MG63 (cell line): ENCODE measurements at regions not wholly inside any gene's neighbourhood (a gene's known extent, or its start where the extent isn't known, plus 50 kb on each side); places are given as distances from the start of the nearest gene placed in this dataset.

Experiments
- DNase-seq: peaks from one replicate; pipeline ENCODE4 v3.0.0-alpha.2; 2020
- H3K27me3 ChIP-seq: fragments of 250-450 bp; sonication (Bioruptor Pico); 2 replicates; pipeline ENCODE4 v1.5.1; 2020; ENCODE audit warnings: mild to moderate bottlenecking, moderate library complexity
- H3K36me3 ChIP-seq: fragments of 250-450 bp; sonication (Bioruptor Pico); 2 replicates; pipeline ENCODE4 v1.5.1; 2020; ENCODE audit warnings: mild to moderate bottlenecking, moderate library complexity
- H3K4me3 ChIP-seq: fragments of 250-450 bp; sonication (Bioruptor Pico); 2 replicates; pipeline ENCODE4 v1.5.1; 2020; ENCODE audit warnings: mild to moderate bottlenecking, moderate library complexity
- H3K9me3 ChIP-seq: fragments of 250-450 bp; sonication (Bioruptor Pico); 2 replicates; pipeline ENCODE4 v1.5.1; 2020; ENCODE audit warnings: mild to moderate bottlenecking, moderate library complexity

DNA sequence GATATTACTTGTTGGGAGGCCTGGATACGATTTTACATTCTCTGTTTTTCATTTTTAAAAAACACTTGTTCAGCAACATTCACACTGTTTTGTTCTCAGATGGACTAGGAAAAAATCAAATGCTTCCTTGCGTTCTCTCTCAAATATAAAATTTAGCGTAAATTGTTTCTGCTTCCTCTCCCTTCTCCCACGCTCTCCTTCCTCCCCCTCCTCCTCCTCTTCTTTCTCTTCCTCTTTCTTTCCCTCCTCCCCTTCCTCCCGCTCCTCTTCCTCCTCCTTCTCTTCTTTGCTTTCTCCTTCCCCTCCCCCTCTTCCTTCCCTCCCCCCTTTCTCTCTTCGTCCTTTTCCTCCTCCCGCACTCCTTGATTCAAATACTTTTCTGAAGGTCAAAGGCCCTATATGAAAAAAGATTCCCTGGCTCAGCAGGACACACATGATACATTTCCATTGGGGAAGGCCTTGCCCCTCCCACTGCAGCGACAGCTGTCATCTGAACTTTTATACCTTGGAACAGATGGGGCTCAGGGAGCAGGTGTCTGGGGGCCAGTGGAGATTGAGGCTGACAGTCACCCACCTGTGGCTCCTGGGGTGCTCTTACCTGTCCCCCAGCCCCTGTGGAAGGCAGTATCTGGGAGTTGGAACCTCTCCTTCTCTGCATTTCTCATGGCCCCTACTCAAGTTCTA is 99.4 kb upstream of the SDK2 start:
- H3K9me3 ChIP-seq: no peaks in the 10 kb centered on the region
- peaks cover 20% of the 10 kb centered on the region for H3K27me3 ChIP-seq
- DNase-seq: no peak
- H3K36me3 ChIP-seq: no peaks in the 10 kb centered on the region
- no peak overlapping the region for H3K4me3 ChIP-seq

DNA sequence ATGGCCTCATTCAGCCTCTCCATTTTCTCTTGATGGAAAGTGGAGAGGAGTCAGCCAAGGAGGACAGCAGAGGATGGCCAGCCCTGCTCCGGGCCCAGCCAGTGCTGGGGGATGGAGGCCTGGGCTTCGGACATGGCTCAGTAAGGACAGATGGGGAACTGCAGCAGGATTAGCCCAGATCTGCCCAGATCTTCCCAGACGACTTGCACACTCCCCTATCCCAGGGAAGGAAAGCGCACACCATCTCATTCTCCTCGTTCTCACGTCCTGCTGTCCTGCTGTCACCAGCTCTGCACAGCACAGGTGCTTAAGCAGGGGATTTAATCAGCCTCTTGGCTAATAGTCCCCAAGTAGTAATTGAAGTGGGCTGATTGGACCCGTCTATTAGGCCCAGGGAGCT is 100.2 kb upstream of the SDK2 start:
- Histone ChIP-seq H3K36me3 (no peaks in the 10 kb centered on the region), H3K4me3 (no peak overlapping the region), H3K27me3 (peaks cover 14% of the 10 kb centered on the region), H3K9me3 (no peaks in the 10 kb centered on the region)
- DNase-seq: no peak

DNA sequence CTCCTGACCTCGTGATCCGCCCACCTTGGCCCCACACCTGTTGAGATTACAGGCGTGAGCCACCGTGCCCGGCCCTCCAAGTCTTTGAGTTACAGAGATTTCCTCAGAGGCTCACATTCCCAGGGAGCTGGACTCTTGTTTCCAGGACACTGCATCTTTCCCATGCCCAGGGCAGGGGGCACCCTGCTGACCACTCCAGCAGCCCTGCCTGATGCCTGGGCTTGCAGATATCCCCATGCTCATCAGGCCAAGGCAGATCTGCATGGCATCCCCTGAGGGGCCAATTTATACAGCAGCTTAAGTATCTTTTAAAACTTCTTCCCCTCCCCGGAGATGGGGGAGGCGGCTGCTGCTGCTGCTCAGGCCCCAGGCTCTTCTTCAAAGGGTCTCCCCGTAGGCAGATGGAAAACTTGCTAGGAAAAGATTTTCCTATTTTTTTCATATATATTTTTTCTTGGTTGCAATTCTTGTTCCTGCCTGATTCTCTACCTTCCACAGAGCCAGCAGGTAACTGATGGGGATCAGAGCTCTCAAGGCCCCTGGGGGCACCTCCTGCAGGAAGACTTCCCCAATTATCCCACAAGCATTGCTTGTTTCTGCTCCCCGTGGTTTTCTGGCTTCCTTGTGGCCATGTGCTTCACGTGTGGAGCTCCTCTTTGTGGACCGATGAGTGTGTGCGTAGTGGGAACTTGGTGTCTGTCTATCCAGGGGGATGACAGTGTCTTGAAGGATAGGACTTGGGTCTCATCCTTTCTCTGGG is 102.2 kb upstream of the SDK2 start:
- Histone ChIP-seq H3K4me3 (no peak overlapping the region), H3K36me3 (no peaks in the 10 kb centered on the region), H3K9me3 (no peaks in the 10 kb centered on the region), H3K27me3 (peaks cover 3% of the 10 kb centered on the region; the same call in 1 of the 2 replicates)
- DNase-seq: no peak

DNA sequence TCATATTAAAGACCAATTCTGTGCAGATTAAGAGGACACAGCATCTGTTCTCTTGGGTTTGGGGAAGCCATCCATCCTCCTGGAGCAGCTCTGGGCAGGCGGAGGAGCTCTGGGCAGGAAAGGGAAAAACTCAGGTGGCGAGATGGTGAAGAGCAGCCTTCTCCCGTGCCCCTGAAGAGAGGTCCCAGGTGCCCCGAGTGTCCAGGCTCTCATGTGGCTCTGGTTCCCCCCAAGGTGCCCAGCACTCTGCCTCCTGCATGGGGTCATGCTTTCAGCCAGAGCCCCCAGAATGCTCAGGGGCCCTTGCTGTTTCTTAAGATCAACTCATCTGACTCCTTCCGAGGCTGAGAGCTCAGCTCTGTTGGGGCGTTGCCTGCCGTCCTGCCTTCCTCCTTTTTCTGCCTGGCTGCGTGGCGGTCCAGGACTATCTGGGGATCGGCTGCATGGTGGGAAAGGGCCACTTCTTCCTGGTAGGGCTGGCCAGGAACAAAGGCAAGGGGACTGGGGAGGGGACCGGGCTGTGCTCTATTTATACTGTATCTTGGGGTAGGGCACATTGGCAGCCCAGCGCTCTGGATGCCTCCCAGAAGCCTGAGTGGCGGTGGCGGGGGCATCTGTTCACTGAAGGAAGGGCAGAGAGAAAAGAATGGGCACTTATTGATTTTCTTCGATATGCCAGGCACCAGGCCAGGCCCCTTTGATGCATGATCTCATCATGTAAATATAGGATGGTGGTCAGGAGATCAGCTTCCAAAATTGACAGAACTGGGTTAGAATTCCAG is 103.2 kb upstream of the SDK2 start:
- Histone ChIP-seq H3K27me3 (no peaks in the 10 kb centered on the region; the same call in 1 of the 2 replicates), H3K4me3 (no peak overlapping the region), H3K36me3 (no peaks in the 10 kb centered on the region), H3K9me3 (no peaks in the 10 kb centered on the region)
- no peak for DNase-seq

DNA sequence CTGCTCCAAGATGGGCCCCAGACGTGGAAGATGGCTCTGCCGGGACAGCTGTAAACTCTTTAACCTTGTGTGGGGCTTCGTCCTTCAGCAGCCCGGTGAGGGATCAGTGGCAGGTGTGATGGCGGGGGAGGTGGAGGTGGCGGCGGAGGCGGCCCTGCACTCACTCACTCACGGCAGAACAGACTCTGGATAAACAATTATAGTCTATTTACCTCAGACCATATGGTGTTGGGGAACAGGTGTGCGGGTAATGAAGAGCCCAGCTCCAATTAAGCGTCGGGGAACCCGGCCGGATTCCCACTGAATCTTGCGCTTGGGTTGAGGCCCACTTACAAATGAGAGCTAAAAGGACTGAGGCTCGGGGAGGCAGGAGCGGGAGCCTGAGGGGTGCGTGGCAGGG is 104.3 kb upstream of the SDK2 start:
- Histone ChIP-seq H3K4me3 (no peak overlapping the region), H3K27me3 (no peaks in the 10 kb centered on the region; the same call in 1 of the 2 replicates), H3K36me3 (no peaks in the 10 kb centered on the region), H3K9me3 (no peaks in the 10 kb centered on the region)
- DNase-seq: no peak

DNA sequence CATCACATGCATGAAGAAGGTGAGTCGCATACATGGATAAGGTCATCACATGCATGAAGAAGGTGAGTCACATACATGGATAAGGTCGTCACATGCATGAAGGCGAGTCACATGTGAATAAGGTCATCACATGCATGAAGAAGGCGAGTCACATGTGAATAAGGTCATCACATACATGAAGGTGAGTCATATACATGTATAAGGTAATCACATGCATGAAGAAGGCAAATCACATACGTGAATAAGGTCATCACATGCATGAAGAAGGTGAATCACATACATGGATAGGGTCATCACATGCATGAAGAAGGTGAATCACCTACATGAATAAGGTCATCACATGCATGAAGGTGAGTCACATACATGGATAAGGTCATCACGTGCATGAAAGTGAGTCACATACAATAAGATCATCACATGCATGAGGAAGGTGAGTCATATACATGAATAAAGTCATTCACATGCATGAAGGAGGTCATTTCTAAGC is 105.1 kb upstream of the SDK2 start:
- DNase-seq: no peak
- H3K4me3 ChIP-seq: no peak overlapping the region
- H3K9me3 ChIP-seq: no peaks in the 10 kb centered on the region
- H3K36me3 ChIP-seq: no peaks in the 10 kb centered on the region
- H3K27me3 ChIP-seq: no peaks in the 10 kb centered on the region; the same call in 1 of the 2 replicates

DNA sequence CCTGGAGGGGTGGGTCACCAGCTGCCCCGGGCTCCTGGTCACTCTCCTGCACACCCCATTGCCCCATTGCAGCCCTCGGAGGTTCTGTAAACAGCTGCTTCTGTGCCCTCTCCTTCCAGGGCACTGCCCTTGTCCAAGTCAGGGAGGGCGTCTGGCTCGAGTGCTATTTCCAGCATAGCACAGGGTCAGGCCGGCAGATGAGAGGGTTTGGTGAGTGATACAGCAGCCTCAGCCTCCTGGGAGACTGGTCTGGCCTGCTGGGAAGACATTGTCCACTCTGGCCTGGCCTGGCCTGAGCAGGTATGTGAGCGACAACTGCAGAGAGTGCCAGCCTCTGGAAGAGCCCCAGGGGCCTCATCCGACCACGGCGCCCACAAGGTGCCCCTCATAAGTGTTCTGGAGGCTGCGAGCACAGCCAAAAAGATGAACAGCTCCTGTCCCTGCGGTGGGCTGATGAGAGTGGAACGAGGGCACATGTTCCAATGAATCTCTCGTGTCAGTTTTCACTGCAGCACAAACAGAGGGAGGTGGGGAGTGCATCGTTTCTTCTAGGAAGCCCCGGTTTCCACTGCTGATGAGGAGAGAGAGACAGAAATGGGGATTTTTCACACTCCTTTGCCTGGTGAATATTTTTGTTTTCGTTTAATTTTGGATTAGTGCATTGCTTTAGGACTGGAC is 105.8 kb upstream of the SDK2 start:
- Histone ChIP-seq H3K36me3 (no peaks in the 10 kb centered on the region), H3K9me3 (no peaks in the 10 kb centered on the region)
- no peak for DNase-seq

DNA sequence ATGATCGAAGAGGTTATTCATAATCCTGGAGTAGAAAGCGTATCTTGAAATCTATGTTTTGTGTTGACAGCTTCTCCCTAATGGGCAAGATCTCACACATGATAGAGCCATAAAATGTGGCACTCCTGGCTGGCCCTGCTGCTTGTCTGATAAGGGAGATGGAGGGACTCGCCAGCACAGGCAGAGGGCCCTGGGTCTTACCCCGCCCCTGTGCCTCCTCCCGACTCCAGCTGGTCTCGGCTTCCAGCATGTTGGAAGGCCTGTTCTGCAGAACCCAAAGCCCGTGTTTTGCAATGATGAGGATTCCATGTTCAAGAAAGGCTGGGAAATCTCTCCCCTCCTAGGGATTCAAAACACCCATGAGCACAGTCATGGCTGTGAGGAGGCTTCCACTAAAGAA is 106.7 kb upstream of the SDK2 start:
- H3K9me3 ChIP-seq: no peaks in the 10 kb centered on the region
- no peak for DNase-seq
- no peaks in the 10 kb centered on the region for H3K36me3 ChIP-seq
- no peaks in the 10 kb centered on the region; the same call in 1 of the 2 replicates for H3K27me3 ChIP-seq
- H3K4me3 ChIP-seq: no peak overlapping the region

More for the DNA sequence above, 105.8 kb upstream of the SDK2 start:
- H3K4me3 ChIP-seq: no peak overlapping the region
- no peaks in the 10 kb centered on the region; the same call in 1 of the 2 replicates for H3K27me3 ChIP-seq

DNA sequence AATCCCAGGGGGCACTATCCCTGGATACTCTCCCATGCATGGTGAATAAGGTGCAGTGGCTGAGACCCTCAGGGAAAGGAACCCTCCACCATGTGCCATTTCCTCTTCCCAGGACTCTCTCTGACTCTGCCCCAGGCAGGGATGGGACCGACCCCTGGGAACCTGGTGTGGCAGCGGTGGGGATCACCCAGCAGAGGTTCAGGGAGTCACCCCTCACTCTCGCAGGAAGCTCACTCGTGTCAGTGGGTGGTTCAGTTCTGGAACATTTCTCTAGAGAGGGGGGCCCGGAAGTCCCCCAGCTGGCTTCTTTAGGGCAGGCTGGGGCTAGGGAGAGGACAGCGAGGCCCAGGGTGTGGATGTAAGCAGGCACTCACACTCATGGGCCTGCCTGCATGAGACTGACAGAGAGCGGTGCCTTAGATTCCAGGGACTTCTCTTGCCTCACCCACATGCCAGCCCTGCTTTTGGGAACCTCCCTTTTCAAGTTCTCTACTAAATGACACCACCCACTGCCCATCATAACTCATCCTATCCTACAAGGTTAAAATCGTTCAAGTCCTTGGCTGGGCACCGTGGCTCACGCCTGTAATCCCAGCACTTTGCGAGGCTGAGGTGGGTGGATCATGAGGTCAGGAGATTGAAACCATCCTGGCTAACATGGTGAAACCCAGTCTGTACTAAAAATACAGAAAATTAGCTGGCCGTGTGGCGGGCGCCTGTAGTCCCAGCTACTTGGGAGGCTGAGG is 109.7 kb upstream of the SDK2 start:
- no peaks in the 10 kb centered on the region for H3K9me3 ChIP-seq
- no peaks in the 10 kb centered on the region for H3K27me3 ChIP-seq
- no peaks in the 10 kb centered on the region for H3K36me3 ChIP-seq
- no peak for DNase-seq
- H3K4me3 ChIP-seq: no peak overlapping the region

DNA sequence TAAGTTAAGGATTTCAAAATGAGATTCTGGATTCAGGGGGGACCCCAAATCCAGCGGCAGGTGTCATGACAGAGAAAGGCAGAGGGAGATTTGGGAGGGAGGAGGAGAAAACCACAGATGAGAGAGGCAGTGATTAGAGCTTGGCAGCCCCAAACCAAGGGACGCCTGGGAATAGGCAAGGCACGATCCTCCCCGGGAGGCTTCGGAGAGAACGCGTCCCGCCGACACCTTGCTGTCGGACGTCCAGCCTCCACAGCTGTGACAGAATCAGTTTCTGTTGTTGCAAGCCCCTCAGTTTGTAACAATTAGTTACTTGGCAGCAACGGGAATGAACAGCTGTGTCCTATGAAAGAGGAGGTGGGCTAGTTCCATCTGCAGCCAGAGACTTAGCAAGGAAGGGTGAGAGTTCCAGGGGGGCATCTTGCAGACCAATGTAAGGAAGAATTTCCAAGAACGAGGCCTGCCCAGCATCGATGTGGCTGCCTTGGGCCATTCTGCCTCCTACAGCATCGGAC is 110.7 kb upstream of the SDK2 start:
- no peak for DNase-seq
- Histone ChIP-seq H3K36me3 (no peaks in the 10 kb centered on the region), H3K27me3 (no peaks in the 10 kb centered on the region), H3K4me3 (no peak overlapping the region), H3K9me3 (no peaks in the 10 kb centered on the region)

DNA sequence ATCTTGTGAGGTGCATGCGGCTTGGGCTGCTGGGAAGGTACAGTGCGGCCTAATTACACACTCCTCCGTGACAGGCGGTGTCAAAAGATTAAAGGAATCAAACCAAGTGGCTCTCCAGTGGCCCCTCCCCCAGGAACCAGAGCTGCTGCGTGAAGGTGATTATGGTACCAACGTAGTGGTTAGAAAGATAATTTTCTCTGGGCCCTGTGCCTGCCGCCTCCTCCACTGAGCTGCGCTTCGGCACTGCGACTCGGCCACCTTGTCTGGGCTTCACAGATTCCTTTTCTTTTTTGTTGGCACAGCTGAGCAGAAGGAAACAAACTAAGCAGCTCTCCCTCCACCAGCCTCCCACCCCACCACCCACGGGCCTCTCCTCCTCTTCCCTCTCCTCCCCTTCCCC is 113.2 kb upstream of the SDK2 start:
- H3K27me3 ChIP-seq: no peaks in the 10 kb centered on the region

DNA sequence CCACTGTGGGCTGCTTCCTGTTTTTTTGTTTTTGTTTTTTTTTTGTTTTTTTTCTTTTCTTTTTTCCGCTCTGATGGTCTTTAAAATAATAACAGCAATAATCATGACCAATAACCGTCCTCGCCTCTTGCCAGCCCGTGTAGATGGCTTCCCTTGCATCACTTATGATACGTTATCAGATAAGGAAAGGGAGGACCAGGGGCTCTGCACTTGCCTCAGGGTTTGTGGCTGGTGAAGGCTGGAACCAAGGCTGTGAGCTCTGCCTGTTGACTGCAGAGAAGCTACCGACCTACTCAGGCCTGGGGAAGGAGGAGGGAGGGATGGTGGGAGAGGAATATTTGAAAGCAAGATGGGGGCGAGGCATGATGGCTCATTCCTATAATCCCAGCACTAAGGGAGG is 114.0 kb upstream of the SDK2 start:
- H3K4me3 ChIP-seq: no peak overlapping the region
- H3K27me3 ChIP-seq: no peaks in the 10 kb centered on the region
- H3K9me3 ChIP-seq: no peaks in the 10 kb centered on the region
- no peaks in the 10 kb centered on the region for H3K36me3 ChIP-seq
- DNase-seq: no peak

More for the DNA sequence above, 113.2 kb upstream of the SDK2 start:
- no peak for DNase-seq
- no peak overlapping the region for H3K4me3 ChIP-seq
- H3K9me3 ChIP-seq: no peaks in the 10 kb centered on the region
- no peaks in the 10 kb centered on the region for H3K36me3 ChIP-seq

DNA sequence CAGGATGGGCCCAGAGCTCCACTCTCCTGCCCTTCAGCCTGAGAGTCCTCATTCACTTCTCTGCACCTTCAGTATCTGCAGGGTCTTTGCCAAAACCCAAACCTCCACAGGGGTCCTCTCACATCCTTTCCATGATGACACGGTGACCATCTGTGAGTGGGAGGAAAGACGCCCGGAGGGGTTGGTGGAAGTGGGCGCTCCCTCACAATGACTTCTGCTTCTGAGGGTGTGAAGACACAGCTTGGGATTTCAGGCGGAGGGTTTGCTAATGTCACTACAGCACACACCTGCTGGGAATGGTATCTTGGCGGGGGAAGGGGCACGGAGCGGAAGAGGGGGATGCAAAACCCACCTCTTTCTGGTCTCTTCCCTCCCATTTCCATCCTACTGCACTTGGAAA is 115.1 kb upstream of the SDK2 start:
- Histone ChIP-seq H3K9me3 (no peaks in the 10 kb centered on the region), H3K4me3 (no peak overlapping the region), H3K36me3 (no peaks in the 10 kb centered on the region), H3K27me3 (no peaks in the 10 kb centered on the region)
- DNase-seq: no peak

DNA sequence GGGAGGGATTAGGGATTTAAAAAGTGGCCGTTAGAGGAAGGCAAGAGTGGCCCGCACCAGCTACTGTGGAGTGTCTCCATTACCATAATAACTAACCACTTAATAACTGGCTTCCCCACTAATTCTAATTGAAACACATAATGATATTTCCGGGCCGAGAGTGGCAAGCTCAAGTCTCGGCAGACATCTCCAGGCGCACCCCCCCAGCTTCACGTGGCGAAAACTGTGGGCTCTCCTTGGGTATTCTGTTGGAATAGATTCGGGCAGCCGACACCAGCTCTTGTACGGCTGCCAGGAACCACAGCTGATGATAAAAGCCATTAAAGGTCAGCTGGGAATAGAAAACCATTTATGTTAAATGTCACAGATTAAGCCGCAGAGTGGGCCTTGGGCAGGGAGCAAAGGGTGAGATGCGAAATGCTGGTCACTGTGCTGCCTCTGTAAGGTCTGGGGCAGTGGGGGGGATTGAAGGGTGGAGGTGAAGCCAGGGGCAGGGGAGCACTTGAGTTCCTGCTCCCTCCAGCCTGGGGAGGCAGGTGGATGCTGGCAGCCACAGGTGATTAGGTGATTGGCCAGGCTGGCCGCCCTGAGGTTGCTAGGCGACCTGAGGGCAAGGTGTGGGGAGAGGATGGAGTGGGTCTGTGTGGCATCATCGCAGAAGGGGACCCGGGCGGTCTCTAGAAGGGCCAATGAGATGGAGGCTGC is 115.6 kb upstream of the SDK2 start:
- Histone ChIP-seq H3K36me3 (no peaks in the 10 kb centered on the region), H3K27me3 (no peaks in the 10 kb centered on the region), H3K9me3 (no peaks in the 10 kb centered on the region), H3K4me3 (no peak overlapping the region)
- no peak for DNase-seq

DNA sequence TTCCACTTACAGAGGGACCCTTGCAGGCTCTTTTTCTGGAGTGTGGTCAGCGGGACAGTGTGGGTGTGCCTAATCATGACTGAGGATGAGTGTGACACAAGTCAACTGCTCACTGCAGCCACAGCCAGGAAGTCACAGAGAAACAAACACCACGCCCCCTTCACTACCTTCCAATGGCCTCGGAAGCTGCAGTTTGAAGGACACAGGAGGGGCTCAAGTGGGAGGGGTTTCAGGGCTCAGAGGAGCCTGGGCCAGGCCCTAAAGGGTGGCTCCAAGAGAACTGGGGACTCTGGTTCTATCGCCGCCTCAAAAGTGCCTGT is 116.2 kb upstream of the SDK2 start:
- Histone ChIP-seq H3K4me3 (no peak overlapping the region), H3K9me3 (no peaks in the 10 kb centered on the region), H3K27me3 (no peaks in the 10 kb centered on the region), H3K36me3 (no peaks in the 10 kb centered on the region)
- DNase-seq: no peak
